ENCODE measurements at regions not wholly inside any gene's neighbourhood (a gene's known extent, or its start where the extent isn't known, plus 50 kb on each side); places are given as distances from the start of the nearest gene placed in this dataset.

DNA sequence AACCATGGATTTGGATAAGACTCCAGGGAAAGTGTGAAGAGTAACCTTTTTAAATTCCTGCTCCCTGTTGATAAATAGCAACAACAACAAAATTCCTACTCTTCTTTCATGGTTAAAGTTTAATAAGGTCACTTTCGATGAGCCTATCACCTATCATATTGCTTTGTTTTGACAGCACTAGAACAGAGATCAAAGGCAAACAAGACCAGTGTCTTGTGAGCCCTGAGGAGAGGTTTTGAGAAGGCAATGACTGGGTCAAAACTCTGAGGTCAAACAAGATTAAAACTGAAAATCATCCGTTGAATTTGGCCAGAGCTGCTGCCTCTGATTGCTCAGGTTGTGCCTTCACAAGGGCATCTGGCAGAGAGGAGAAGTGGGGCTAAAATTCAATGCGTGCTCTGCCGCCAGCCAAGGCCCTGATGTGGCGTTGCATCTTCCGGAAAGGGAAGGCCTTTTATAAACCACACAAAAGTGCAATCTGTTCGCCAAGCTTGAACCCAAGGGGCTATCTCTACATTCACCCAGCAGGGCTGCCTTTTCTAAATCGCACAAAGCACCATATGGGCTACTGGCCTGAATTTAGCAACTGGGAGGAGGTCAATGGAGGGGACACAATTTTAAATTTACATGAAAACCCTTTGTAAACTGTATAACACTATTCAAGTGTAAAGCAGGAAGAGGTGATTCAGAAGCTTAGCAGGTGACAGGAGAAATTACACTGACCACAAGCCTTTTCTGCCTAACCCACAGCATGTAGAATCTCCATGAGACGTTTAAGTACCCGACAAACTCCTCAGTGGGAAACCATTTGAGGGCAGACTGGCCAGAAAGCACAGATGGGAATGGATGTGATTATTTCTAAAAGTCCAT, 140.8 kb downstream of the DAD1 start (continued):
- no peak for TF ChIP-seq POLR2AphosphoS5 (IDR thresholded peaks at IDR 0.05; ENCODE audit: low read length)
- TF ChIP-seq, protein P1, sequence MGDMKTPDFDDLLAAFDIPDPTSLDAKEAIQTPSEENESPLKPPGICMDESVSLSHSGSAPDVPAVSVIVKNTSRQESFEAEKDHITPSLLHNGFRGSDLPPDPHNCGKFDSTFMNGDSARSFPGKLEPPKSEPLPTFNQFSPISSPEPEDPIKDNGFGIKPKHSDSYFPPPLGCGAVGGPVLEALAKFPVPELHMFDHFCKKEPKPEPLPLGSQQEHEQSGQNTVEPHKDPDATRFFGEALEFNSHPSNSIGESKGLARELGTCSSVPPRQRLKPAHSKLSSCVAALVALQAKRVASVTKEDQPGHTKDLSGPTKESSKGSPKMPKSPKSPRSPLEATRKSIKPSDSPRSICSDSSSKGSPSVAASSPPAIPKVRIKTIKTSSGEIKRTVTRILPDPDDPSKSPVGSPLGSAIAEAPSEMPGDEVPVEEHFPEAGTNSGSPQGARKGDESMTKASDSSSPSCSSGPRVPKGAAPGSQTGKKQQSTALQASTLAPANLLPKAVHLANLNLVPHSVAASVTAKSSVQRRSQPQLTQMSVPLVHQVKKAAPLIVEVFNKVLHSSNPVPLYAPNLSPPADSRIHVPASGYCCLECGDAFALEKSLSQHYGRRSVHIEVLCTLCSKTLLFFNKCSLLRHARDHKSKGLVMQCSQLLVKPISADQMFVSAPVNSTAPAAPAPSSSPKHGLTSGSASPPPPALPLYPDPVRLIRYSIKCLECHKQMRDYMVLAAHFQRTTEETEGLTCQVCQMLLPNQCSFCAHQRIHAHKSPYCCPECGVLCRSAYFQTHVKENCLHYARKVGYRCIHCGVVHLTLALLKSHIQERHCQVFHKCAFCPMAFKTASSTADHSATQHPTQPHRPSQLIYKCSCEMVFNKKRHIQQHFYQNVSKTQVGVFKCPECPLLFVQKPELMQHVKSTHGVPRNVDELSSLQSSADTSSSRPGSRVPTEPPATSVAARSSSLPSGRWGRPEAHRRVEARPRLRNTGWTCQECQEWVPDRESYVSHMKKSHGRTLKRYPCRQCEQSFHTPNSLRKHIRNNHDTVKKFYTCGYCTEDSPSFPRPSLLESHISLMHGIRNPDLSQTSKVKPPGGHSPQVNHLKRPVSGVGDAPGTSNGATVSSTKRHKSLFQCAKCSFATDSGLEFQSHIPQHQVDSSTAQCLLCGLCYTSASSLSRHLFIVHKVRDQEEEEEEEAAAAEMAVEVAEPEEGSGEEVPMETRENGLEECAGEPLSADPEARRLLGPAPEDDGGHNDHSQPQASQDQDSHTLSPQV (IDR thresholded peaks at IDR 0.05), result no peak
- TF ChIP-seq TCF12 (IDR thresholded peaks at IDR 0.05; ENCODE audit: low read depth, low read length), result no peak
- no peak for TF ChIP-seq SPI1 (IDR thresholded peaks at IDR 0.05; ENCODE audit: borderline replicate concordance, insufficient read depth, low read depth, low read length)
- TF ChIP-seq, protein P2, sequence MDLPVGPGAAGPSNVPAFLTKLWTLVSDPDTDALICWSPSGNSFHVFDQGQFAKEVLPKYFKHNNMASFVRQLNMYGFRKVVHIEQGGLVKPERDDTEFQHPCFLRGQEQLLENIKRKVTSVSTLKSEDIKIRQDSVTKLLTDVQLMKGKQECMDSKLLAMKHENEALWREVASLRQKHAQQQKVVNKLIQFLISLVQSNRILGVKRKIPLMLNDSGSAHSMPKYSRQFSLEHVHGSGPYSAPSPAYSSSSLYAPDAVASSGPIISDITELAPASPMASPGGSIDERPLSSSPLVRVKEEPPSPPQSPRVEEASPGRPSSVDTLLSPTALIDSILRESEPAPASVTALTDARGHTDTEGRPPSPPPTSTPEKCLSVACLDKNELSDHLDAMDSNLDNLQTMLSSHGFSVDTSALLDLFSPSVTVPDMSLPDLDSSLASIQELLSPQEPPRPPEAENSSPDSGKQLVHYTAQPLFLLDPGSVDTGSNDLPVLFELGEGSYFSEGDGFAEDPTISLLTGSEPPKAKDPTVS (IDR thresholded peaks at IDR 0.05; ENCODE audit: low read depth, low read length), result no peak
- peak; percentile 25 to 44; a peak in 2 of 4 replicates for TF ChIP-seq BHLHE40 (IDR thresholded peaks at IDR 0.05; ENCODE audit: borderline replicate concordance in 1 of 2, low read depth in 2 of 2, low read length in 1 of 2)
- TF ChIP-seq, protein P3, sequence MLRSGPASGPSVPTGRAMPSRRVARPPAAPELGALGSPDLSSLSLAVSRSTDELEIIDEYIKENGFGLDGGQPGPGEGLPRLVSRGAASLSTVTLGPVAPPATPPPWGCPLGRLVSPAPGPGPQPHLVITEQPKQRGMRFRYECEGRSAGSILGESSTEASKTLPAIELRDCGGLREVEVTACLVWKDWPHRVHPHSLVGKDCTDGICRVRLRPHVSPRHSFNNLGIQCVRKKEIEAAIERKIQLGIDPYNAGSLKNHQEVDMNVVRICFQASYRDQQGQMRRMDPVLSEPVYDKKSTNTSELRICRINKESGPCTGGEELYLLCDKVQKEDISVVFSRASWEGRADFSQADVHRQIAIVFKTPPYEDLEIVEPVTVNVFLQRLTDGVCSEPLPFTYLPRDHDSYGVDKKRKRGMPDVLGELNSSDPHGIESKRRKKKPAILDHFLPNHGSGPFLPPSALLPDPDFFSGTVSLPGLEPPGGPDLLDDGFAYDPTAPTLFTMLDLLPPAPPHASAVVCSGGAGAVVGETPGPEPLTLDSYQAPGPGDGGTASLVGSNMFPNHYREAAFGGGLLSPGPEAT (IDR thresholded peaks at IDR 0.05; ENCODE audit: low read depth), result no peak
- TF ChIP-seq, protein P4, sequence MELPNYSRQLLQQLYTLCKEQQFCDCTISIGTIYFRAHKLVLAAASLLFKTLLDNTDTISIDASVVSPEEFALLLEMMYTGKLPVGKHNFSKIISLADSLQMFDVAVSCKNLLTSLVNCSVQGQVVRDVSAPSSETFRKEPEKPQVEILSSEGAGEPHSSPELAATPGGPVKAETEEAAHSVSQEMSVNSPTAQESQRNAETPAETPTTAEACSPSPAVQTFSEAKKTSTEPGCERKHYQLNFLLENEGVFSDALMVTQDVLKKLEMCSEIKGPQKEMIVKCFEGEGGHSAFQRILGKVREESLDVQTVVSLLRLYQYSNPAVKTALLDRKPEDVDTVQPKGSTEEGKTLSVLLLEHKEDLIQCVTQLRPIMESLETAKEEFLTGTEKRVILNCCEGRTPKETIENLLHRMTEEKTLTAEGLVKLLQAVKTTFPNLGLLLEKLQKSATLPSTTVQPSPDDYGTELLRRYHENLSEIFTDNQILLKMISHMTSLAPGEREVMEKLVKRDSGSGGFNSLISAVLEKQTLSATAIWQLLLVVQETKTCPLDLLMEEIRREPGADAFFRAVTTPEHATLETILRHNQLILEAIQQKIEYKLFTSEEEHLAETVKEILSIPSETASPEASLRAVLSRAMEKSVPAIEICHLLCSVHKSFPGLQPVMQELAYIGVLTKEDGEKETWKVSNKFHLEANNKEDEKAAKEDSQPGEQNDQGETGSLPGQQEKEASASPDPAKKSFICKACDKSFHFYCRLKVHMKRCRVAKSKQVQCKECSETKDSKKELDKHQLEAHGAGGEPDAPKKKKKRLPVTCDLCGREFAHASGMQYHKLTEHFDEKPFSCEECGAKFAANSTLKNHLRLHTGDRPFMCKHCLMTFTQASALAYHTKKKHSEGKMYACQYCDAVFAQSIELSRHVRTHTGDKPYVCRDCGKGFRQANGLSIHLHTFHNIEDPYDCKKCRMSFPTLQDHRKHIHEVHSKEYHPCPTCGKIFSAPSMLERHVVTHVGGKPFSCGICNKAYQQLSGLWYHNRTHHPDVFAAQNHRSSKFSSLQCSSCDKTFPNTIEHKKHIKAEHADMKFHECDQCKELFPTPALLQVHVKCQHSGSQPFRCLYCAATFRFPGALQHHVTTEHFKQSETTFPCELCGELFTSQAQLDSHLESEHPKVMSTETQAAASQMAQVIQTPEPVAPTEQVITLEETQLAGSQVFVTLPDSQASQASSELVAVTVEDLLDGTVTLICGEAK (IDR thresholded peaks at IDR 0.05; ENCODE audit: borderline replicate concordance), result no peak
- no peak for TF ChIP-seq SREBF1 (IDR thresholded peaks at IDR 0.05; ENCODE audit: low read length)
- TF ChIP-seq RAD51 (IDR thresholded peaks at IDR 0.05), result no peak
- no peak for TF ChIP-seq POLR2AphosphoS2 (IDR thresholded peaks at IDR 0.05; ENCODE audit: low read depth, low read length)
- peak; percentile 37 for TF ChIP-seq JUNB (IDR thresholded peaks at IDR 0.05)
- TF ChIP-seq TCF7 (IDR thresholded peaks at IDR 0.05; ENCODE audit: borderline replicate concordance), result peak; percentile 84
- TF ChIP-seq, protein P5, sequence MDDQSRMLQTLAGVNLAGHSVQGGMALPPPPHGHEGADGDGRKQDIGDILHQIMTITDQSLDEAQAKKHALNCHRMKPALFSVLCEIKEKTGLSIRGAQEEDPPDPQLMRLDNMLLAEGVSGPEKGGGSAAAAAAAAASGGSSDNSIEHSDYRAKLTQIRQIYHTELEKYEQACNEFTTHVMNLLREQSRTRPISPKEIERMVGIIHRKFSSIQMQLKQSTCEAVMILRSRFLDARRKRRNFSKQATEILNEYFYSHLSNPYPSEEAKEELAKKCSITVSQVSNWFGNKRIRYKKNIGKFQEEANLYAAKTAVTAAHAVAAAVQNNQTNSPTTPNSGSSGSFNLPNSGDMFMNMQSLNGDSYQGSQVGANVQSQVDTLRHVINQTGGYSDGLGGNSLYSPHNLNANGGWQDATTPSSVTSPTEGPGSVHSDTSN (IDR thresholded peaks at IDR 0.05; ENCODE audit: insufficient replicate concordance, low read depth, low read length), result no peak
- TF ChIP-seq ASH2L (IDR thresholded peaks at IDR 0.05; ENCODE audit: borderline replicate concordance, low read depth), result no peak
- TF ChIP-seq RFX5 (IDR thresholded peaks at IDR 0.05; ENCODE audit: low read depth, low read length), result no peak
- no peak for TF ChIP-seq NBN (IDR thresholded peaks at IDR 0.05)
